HCT116 (cell line): ENCODE measurements at regions not wholly inside any gene's neighbourhood (a gene's known extent, or its start where the extent isn't known, plus 50 kb on each side); places are given as distances from the start of the nearest gene placed in this dataset.

ENCODE experiments used
- ATAC-seq: fragments of 200-7000 bp; cut with Tn5 transposase; 2 replicates; pipeline ENCODE4 v1.9.1; 2020; ENCODE audit warnings: mild to moderate bottlenecking, moderate library complexity
- BruUV-seq: library from RNA; stranded (reverse); fragments of 400-500 nt; replicated peaks from 2 replicates; lab custom pipeline; 2021; lab: Mats Ljungman, UMichigan
- CTCF ChIA-PET: fragments of 300-600 bp; sonication (Branson Sonifier 250); formaldehyde crosslinking; loops from one replicate; lab custom pipeline; 2021; ENCODE audit warnings: antibody characterized with exemption; lab: Charles Lee
- POLR2A ChIA-PET: fragments of 300-600, 350-600 bp; sonication (Branson Sonifier 250); formaldehyde crosslinking; loops from one replicate; lab custom pipeline; 2021; ENCODE audit warnings: antibody characterized with exemption; lab: Charles Lee
- RAD21 ChIA-PET, 2 experiments: fragments of 300-600 bp; sonication (Branson Sonifier 250); formaldehyde crosslinking; loops; one replicate each; lab custom pipeline; 2023; ENCODE audit warnings: low total read pairs in 2 of 2; ENCODE audit not compliant: uncharacterized antibody in 2 of 2, unreplicated experiment in 2 of 2, low non-redundant PET in 1 of 2; lab: Charles Lee
- DNase-seq: peaks from one replicate; pipeline ENCODE4 v3.0.0-alpha.2; 2010; ENCODE audit warnings: low read depth, low spot score
- H2AFZ ChIP-seq: fragments of 200-600 bp; shearing (Covaris generic), sonication (generic); 2 replicates; pipeline ENCODE4 v1.6.1; 2017; ENCODE audit warnings: low read depth, mixed run types, mixed read lengths, antibody characterized with exemption, low read length; ENCODE audit not compliant: poor library complexity, severe bottlenecking
- H3K27ac ChIP-seq: 2 replicates; pipeline ENCODE4 v1.5.1; 2012; ENCODE audit warnings: low read depth, low read length
- H3K27me3 ChIP-seq: fragments of 200-600 bp; sonication (generic); 2 replicates; pipeline ENCODE4 v1.6.1; 2016; ENCODE audit warnings: mixed run types, low read length, mixed read lengths; ENCODE audit not compliant: insufficient read depth
- H3K36me3 ChIP-seq, 2 experiments: fragments of 200-500 bp in 1 of 2; fragments of 200-600 bp in 1 of 2; sonication (Bioruptor generic) in 1 of 2; sonication (generic) in 1 of 2; 2 replicates each; pipeline versions ENCODE4 v1.5.1 to v1.6.1; 2014 to 2016; ENCODE audit warnings: low read length in 2 of 2, inconsistent platforms in 1 of 2, mixed read lengths in 1 of 2, mixed run types in 1 of 2; ENCODE audit not compliant: insufficient read depth in 2 of 2, control insufficient read depth in 1 of 2
- H3K4me1 ChIP-seq, 2 experiments: fragments of 200-600 bp in 1 of 2; sonication (generic) in 1 of 2; 2 replicates each; pipeline versions ENCODE4 v1.5.1 to v1.6.1; 2012 to 2017; ENCODE audit warnings: low read length in 2 of 2, inconsistent platforms in 1 of 2, mild to moderate bottlenecking in 1 of 2, mixed read lengths in 1 of 2, mixed run types in 1 of 2, moderate library complexity in 1 of 2; ENCODE audit not compliant: insufficient read depth in 2 of 2, control insufficient read depth in 1 of 2
- H3K4me2 ChIP-seq: fragments of 200-600 bp; sonication (generic); 2 replicates; pipeline ENCODE4 v1.6.1; 2017; ENCODE audit warnings: mixed run types, low read length, mixed read lengths
- H3K4me3 ChIP-seq, 2 experiments: fragments of 200-600 bp in 1 of 2; sonication (generic) in 1 of 2; replicated peaks in 1 of 2; 2 replicates each; pipeline ENCODE4 v1.5.1; 2011 to 2016; ENCODE audit warnings: low read length in 2 of 2, control low read depth in 1 of 2, low read depth in 1 of 2, mild to moderate bottlenecking in 1 of 2, mixed read lengths in 1 of 2, mixed run types in 1 of 2
- H3K79me2 ChIP-seq: fragments of 200-600 bp; sonication (generic); 2 replicates; pipeline ENCODE4 v1.6.1; 2017; ENCODE audit warnings: mild to moderate bottlenecking, mixed run types, low read length, moderate library complexity, mixed read lengths; ENCODE audit not compliant: insufficient read depth
- H3K9ac ChIP-seq: fragments of 200-600 bp; sonication (generic); 2 replicates; pipeline ENCODE4 v1.6.1; 2016; ENCODE audit warnings: low read length, mixed read lengths
- H3K9me2 ChIP-seq: fragments of 200-600 bp; sonication (generic), shearing (Covaris generic); 2 replicates; pipeline ENCODE4 v1.6.1; 2017; ENCODE audit warnings: mixed run types, mild to moderate bottlenecking, moderate library complexity; ENCODE audit not compliant: insufficient read depth
- H3K9me3 ChIP-seq, 2 experiments: fragments of 200-500 bp in 1 of 2; fragments of 200-600 bp in 1 of 2; sonication (Bioruptor generic) in 1 of 2; sonication (generic) in 1 of 2; 2 replicates each; pipeline ENCODE4 v1.6.1; 2014 to 2017; ENCODE audit warnings: low read length in 2 of 2, mixed read lengths in 2 of 2, inconsistent platforms in 1 of 2, low read depth in 1 of 2, mild to moderate bottlenecking in 1 of 2, mixed run types in 1 of 2, moderate library complexity in 1 of 2; ENCODE audit not compliant: control insufficient read depth in 1 of 2, insufficient read depth in 1 of 2
- H4K20me1 ChIP-seq: fragments of 200-600 bp; sonication (generic), shearing (Covaris generic); 2 replicates; pipeline ENCODE4 v1.6.1; 2017; ENCODE audit warnings: mixed run types, mild to moderate bottlenecking, moderate library complexity; ENCODE audit not compliant: insufficient read depth
- CBX3 ChIP-seq: IDR thresholded peaks from 2 replicates; pipeline ENCODE4 v1.6.1; 2012; ENCODE audit warnings: low read depth
- EGR1 ChIP-seq: IDR thresholded peaks from 2 replicates; pipeline ENCODE4 v1.6.1; 2012; ENCODE audit warnings: low read depth
- ELF1 ChIP-seq: IDR thresholded peaks from 2 replicates; pipeline ENCODE4 v1.6.1; 2012; ENCODE audit warnings: low read depth, borderline replicate concordance
- EZH2 ChIP-seq: fragments of 200-600 bp; sonication (generic); IDR thresholded peaks from 2 replicates; pipeline ENCODE4 v1.6.1; 2017; ENCODE audit warnings: antibody characterized with exemption, mixed run types
- EZH2phosphoT487 ChIP-seq: fragments of 200-600 bp; IDR thresholded peaks from 2 replicates; pipeline ENCODE4 v1.6.1; 2018; ENCODE audit warnings: antibody characterized with exemption, borderline replicate concordance
- JUND ChIP-seq: IDR thresholded peaks from 2 replicates; pipeline ENCODE4 v1.6.1; 2012
- POLR2AphosphoS5 ChIP-seq: IDR thresholded peaks from 2 replicates; pipeline ENCODE4 v1.6.1; 2011; ENCODE audit warnings: mild to moderate bottlenecking, low read depth, low read length, moderate library complexity
- SIN3A ChIP-seq: IDR thresholded peaks from 2 replicates; pipeline ENCODE4 v1.6.1; 2012; ENCODE audit warnings: low read depth
- SRF ChIP-seq: IDR thresholded peaks from 2 replicates; pipeline ENCODE4 v1.6.1; 2012; ENCODE audit warnings: low read depth
- TCF7L2 ChIP-seq: IDR thresholded peaks from 2 replicates; pipeline ENCODE4 v1.7.0; 2011; ENCODE audit warnings: borderline replicate concordance, inconsistent platforms; ENCODE audit not compliant: insufficient read depth, insufficient read length; ENCODE audit errors: extremely low read depth
- ZFX ChIP-seq: fragments of 450-650 bp; IDR thresholded peaks from 2 replicates; pipeline ENCODE4 v1.6.1; 2017
- intact Hi-C: fragments of 100-400 bp; cut with micrococcal nuclease; formaldehyde crosslinking; loops from 2 replicates; pipeline ENCODE4 v1.10.0; 2022
- TF ChIP-seq, protein P1 (sequence below), 3 experiments: fragments of 200-600 bp in 1 of 3; sonication (generic) in 1 of 3; IDR thresholded peaks in 2 of 3; conservative IDR thresholded peaks in 1 of 3; 2 replicates each; pipeline ENCODE4 v1.5.1; 2012 to 2017; ENCODE audit warnings: low read depth in 2 of 3, low read length in 2 of 3, antibody characterized with exemption in 1 of 3, borderline replicate concordance in 1 of 3, control low read depth in 1 of 3, mild to moderate bottlenecking in 1 of 3, mixed read lengths in 1 of 3, mixed run types in 1 of 3, moderate library complexity in 1 of 3; ENCODE audit not compliant: insufficient read depth in 1 of 3

DNA sequence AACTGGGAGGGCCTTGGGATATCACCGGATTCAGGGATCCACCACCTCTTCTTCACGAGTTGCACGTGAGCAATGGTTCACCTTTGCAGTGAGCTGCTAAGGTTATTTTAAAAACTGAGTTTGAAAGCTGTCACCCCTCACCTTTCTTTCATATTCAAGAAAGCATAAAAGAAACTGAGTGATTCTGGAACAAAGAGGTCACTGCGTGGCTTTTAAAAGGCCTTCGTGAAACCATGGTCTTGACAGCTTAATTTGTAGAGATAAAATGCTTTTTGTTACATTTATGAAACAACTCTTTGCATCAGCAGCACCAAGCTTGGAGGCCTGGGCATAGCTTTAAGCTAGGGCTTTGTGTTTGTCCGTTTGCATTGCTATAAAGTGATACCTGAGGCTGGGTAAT, 101.4 kb upstream of the NECTIN1 start:
- H3K36me3 ChIP-seq = no peaks in the 10 kb centered on the region
- H3K9me3 ChIP-seq = no peaks in the 10 kb centered on the region
- H3K4me1 ChIP-seq = peaks cover 3 to 11% of the 10 kb centered on the region in 2 experiments; a peak in 3 of 4 replicates
- peaks cover 15% of the 10 kb centered on the region; the same call in 1 of the 2 replicates for H3K27me3 ChIP-seq
- no peak overlapping the region for H3K27ac ChIP-seq
- BruUV-seq = no TSS peak
- H3K9me2 ChIP-seq = no peaks in the 10 kb centered on the region
- no peaks in the 10 kb centered on the region for H3K79me2 ChIP-seq
- no peak for TF ChIP-seq SRF
- TF ChIP-seq TCF7L2 = no peak
- TF ChIP-seq SIN3A = no peak
- no peak for TF ChIP-seq EZH2
- TF ChIP-seq, protein P1, sequence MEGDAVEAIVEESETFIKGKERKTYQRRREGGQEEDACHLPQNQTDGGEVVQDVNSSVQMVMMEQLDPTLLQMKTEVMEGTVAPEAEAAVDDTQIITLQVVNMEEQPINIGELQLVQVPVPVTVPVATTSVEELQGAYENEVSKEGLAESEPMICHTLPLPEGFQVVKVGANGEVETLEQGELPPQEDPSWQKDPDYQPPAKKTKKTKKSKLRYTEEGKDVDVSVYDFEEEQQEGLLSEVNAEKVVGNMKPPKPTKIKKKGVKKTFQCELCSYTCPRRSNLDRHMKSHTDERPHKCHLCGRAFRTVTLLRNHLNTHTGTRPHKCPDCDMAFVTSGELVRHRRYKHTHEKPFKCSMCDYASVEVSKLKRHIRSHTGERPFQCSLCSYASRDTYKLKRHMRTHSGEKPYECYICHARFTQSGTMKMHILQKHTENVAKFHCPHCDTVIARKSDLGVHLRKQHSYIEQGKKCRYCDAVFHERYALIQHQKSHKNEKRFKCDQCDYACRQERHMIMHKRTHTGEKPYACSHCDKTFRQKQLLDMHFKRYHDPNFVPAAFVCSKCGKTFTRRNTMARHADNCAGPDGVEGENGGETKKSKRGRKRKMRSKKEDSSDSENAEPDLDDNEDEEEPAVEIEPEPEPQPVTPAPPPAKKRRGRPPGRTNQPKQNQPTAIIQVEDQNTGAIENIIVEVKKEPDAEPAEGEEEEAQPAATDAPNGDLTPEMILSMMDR (IDR thresholded peaks at IDR 0.05 in 2 of 3, conservative IDR thresholded peaks at IDR 0.05 in 1 of 3; ENCODE audit: borderline replicate concordance in 1 of 3, insufficient read depth in 1 of 3, low read depth in 2 of 3, low read length in 2 of 3) = no peak
- no peak for TF ChIP-seq EGR1
- no peak for TF ChIP-seq EZH2phosphoT487
- TF ChIP-seq JUND = no peak
- no peak for TF ChIP-seq CBX3
- no peak for TF ChIP-seq POLR2AphosphoS5
- no peak for TF ChIP-seq ELF1
- no peak for TF ChIP-seq ZFX
- TF ChIP-seq, all 23 proteins: peak for 0
- no peak overlapping the region for H3K9ac ChIP-seq
- no peak for ATAC-seq
- intact Hi-C loops = no loop called here
- no peak overlapping the region for H2AFZ ChIP-seq
- no peak for DNase-seq
- H3K4me2 ChIP-seq = no peak overlapping the region
- POLR2A ChIA-PET = no interaction called here
- CTCF ChIA-PET = no interaction called here
- H3K4me3 ChIP-seq = no peak overlapping the region
- H4K20me1 ChIP-seq = no peaks in the 10 kb centered on the region
- RAD21 ChIA-PET = no interaction called here
